ENCODE measurements at regions not wholly inside any gene's neighbourhood (a gene's known extent, or its start where the extent isn't known, plus 50 kb on each side); places are given as distances from the start of the nearest gene placed in this dataset.

DNA sequence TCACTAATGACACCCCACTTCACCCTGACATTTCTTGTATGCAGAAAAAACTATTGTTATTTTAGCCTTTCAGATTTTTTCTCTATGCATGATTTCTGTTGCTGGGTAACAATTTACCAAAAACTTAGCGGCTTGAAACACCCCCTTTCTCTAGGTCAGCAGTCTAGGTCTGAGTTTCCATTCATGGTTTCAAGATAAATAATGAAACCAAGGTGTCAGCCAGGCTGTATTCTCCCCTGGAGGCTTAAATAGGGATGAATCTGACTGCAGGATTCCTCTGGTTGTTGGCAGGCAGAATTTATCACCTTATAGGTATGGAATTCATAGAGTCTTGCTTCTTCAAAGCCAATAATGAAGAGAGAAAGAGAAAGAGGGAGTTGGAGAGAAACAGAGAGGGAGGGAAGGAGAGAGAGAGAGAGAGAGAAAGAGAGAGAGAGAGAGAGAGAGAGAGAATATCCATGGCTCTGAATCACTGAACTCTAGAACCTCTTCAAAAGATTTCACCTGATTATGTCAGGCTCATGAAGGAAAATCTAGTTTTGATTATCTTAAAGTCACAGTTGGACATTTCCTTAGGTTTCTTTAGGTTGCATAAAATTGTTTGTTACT is 1224.6 kb upstream of the LRRTM3 start:
- Histone ChIP-seq H3K4me3 (ENCODE audit: low read depth, low read length) (no peak overlapping the region), H3K36me3 (ENCODE audit: control insufficient read depth, insufficient read depth, low read length) (no peaks in the 10 kb centered on the region), H3K27me3 (ENCODE audit: control insufficient read depth, insufficient read depth, low read length) (no peaks in the 10 kb centered on the region)
- no peak for DNase-seq (ENCODE audit: low read depth)
- no peak for TF ChIP-seq CTCF (IDR thresholded peaks at IDR 0.05; ENCODE audit: insufficient read depth, low read length, poor library complexity, severe bottlenecking)

DNA sequence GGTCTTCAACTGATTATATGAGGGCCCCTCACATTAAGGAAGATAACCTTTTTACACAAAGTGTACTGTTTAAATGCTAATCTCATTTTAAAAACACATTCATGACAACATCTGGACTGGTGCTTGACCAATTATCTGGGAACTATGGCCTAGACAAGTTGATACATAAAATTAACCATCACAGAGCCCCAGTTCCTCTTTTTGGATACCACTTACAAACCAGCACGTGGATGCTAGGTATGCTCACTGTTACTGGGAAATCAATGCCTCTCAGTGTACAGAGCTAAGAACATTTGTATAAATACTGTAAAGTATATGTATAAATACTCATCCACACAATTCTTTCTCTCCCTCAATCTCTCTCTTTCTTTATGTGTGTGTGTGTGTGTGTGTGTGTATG is 1217.8 kb upstream of the LRRTM3 start:
- Histone ChIP-seq H3K4me3 (ENCODE audit: low read depth, low read length) (no peak overlapping the region), H3K27me3 (ENCODE audit: control insufficient read depth, insufficient read depth, low read length) (no peaks in the 10 kb centered on the region), H3K36me3 (ENCODE audit: control insufficient read depth, insufficient read depth, low read length) (no peaks in the 10 kb centered on the region)
- TF ChIP-seq CTCF (IDR thresholded peaks at IDR 0.05; ENCODE audit: insufficient read depth, low read length, poor library complexity, severe bottlenecking): no peak
- DNase-seq (ENCODE audit: low read depth): no peak

DNA sequence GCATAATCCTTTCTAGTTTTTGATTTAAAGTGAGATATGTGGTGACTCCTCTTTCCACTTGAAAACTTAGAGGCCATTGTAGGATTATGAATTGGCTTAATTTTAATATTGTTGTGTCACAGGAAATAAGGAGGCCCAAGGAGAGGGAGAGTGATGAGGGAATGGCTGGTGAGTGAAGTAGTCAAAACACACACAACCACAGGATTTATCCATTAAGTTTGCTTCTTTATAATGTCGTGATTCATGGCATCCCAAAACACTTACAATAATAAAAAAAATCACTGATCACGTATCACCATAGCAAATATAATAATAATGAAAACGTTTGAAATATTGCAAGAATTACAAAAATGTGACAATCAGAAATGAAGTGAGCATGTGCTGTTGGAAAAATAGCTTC is 1215.5 kb upstream of the LRRTM3 start:
- no peak for TF ChIP-seq CTCF (IDR thresholded peaks at IDR 0.05; ENCODE audit: insufficient read depth, low read length, poor library complexity, severe bottlenecking)
- DNase-seq (ENCODE audit: low read depth): no peak
- Histone ChIP-seq H3K27me3 (ENCODE audit: control insufficient read depth, insufficient read depth, low read length) (no peaks in the 10 kb centered on the region), H3K4me3 (ENCODE audit: low read depth, low read length) (no peak overlapping the region), H3K36me3 (ENCODE audit: control insufficient read depth, insufficient read depth, low read length) (no peaks in the 10 kb centered on the region)

- Histone ChIP-seq H3K36me3 (ENCODE audit: control insufficient read depth, insufficient read depth, low read length) (no peaks in the 10 kb centered on the region), H3K4me3 (ENCODE audit: low read depth, low read length) (no peak overlapping the region), H3K27me3 (ENCODE audit: control insufficient read depth, insufficient read depth, low read length) (no peaks in the 10 kb centered on the region)
- no peak for DNase-seq (ENCODE audit: low read depth)
- no peak for TF ChIP-seq CTCF (IDR thresholded peaks at IDR 0.05; ENCODE audit: insufficient read depth, low read length, poor library complexity, severe bottlenecking)
Observed at GRCh38 chr10:65719790-65720189, 1206.0 kb upstream of the LRRTM3 start.

GRCh38 chr10:65720901-65721300 is 1204.9 kb upstream of the LRRTM3 start:
- no peak for TF ChIP-seq CTCF (IDR thresholded peaks at IDR 0.05; ENCODE audit: insufficient read depth, low read length, poor library complexity, severe bottlenecking)
- H3K27me3 ChIP-seq (ENCODE audit: control insufficient read depth, insufficient read depth, low read length): no peaks in the 10 kb centered on the region
- H3K36me3 ChIP-seq (ENCODE audit: control insufficient read depth, insufficient read depth, low read length): no peaks in the 10 kb centered on the region
- no peak overlapping the region for H3K4me3 ChIP-seq (ENCODE audit: low read depth, low read length)
- DNase-seq (ENCODE audit: low read depth): no peak

DNA sequence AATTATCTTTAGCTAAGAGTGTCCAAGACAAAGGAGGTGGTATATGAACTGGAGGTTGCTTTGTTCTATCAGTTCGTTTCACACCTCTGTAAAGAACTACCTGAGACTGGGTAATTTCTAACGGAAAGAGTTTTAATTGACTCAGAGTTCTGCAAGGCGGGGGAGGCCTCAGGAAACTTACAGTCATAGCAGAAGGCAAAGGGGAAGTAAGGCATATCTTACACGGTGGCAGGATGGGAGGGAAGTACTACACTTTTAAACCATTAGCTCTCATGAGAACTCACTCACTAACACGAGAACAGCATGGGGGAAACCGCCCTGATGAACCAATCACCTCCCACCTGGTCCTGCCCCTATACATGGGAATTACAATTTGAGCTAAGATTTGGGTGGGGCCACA is 1202.3 kb upstream of the LRRTM3 start:
- DNase-seq (ENCODE audit: low read depth): no peak
- H3K27me3 ChIP-seq (ENCODE audit: control insufficient read depth, insufficient read depth, low read length): no peaks in the 10 kb centered on the region
- no peak for TF ChIP-seq CTCF (IDR thresholded peaks at IDR 0.05; ENCODE audit: insufficient read depth, low read length, poor library complexity, severe bottlenecking)
- H3K36me3 ChIP-seq (ENCODE audit: control insufficient read depth, insufficient read depth, low read length): no peaks in the 10 kb centered on the region
- no peak overlapping the region for H3K4me3 ChIP-seq (ENCODE audit: low read depth, low read length)

Measured in kidney epithelial cell (primary cell).